Fibroblast of upper back skin (primary cell): ENCODE measurements at regions not wholly inside any gene's neighbourhood (a gene's known extent, or its start where the extent isn't known, plus 50 kb on each side); places are given as distances from the start of the nearest gene placed in this dataset.
"Not testable (repeated sequence)": the region's sequence is repeated elsewhere in the genome, so short reads cannot be mapped to it uniquely, and the experiment has no call there.

Source experiments
- DNase-seq: peaks from one replicate; pipeline ENCODE4 v3.0.0-alpha.2; 2013

GRCh38 chr13:20311596-20311995 is 79.5 kb upstream of the GJB6 start:
- DNase-seq, result no peak

GRCh38 chr13:20311022-20311421 is 78.9 kb upstream of the GJB6 start:
- no peak for DNase-seq

DNA sequence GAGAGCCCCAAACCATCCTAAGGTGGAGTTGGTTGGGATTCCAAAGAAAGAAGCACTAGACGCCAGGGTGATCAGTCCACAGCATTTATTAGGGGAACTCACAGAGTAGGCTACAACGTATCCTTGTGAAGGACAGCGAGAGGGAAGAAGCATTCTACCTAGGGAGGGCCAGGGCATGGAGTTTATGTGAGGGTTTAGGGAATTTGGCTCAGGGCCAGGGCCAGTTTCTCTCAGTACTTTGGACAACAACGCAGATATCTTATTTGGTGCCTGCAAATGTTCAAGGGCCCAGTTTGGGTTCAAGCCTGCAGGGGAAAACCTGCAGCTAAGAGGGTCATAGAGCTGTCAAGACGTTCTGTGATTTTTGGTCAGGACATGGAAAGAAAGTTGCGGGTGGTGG is 73.9 kb upstream of the GJB6 start:
- no peak for DNase-seq

GRCh38 chr13:20305587-20305986 is 73.5 kb upstream of the GJB6 start:
- DNase-seq, result no peak

GRCh38 chr13:20304061-20304460 is 71.9 kb upstream of the GJB6 start:
- not testable (repeated sequence) for DNase-seq

GRCh38 chr13:20303636-20304035 is 71.5 kb upstream of the GJB6 start:
- peak; percentile 56 for DNase-seq

- DNase-seq, result peak; percentile 18
Observed at GRCh38 chr13:20301403-20302071, 69.4 kb upstream of the GJB6 start.

DNA sequence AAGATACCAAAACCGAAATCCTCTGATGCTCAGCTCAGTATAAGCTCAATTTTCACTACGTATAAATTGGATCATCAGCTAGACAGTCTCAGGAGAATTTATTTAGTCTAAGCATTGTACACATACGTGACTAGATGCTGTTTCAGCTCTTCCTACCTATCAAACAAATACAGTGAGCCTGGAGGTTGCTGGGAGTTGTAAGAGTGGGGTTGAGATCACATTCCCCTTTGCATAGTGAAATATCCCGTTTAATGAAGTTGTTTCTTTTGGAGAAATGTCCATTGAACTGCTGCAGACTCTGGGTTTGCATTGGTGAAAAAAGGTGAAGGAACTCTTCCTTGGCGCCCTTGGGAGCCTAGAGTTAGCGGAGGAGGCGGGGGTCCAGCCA is 68.9 kb upstream of the GJB6 start:
- no peak for DNase-seq

GRCh38 chr13:20297181-20297580 is 65.1 kb upstream of the GJB6 start:
- DNase-seq, result peak; percentile 13

- DNase-seq, result no peak
Observed at GRCh38 chr13:20295956-20296355, 63.8 kb upstream of the GJB6 start.

DNA sequence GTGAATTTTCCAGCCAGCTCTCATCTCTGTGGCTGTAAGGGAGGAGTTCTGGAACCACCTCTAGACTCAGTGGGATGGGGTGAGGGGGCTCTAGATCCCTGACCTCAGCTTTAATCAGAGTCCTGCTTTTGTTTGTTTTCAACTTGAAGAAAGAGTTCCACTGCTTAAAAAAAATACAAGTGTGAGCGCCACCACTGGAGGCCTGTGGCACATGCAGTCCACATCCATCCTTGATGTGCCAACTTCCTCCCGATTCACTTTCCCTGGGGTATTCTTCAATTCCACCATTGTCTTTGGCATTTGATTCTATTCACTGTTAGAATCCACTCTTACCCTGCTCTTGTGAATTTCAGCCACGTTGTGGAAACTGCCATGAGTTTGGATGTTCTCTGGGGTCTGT is 62.4 kb upstream of the GJB6 start:
- DNase-seq, result no peak

DNA sequence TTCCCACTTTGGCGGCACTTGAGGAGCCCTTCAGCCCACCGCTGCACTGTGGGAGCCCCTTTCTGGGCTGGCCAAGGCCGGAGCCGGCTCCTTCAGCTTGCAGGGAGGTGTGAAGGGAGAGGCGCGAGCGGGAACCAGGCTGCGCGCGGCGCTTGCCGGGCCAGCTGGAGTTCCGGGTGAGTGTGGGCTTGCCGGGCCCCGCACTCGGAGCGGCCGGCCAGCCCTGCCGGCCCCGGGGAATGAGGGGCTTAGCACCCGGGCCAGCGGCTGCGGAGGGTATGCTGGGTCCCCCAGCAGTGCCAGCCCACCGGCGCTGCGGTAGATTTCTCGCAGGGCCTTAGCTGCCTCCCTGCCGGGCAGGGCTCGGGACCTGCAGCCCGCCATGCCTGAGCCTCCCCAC is 60.2 kb upstream of the GJB6 start:
- not testable (repeated sequence) for DNase-seq

DNA sequence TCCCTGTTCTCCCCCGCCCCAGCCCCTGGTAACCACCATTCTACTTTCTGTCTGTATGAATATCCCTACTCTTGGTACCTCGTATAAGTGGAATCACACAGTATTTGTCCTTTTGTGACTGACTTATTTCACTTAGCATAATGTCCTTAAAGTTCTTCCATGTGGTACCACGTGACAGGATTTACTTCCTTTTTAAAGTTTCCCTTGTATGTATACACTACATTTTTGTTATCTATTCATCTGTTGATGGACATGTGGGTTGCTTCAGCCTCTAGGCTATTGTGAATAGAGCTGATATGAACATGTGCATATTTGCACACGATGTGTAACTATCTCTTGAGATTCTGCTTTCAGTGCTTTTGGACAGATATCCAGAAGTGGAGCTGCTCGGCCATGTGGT is 59.6 kb upstream of the GJB6 start:
- no peak for DNase-seq

GRCh38 chr13:20291037-20291436 is 58.9 kb upstream of the GJB6 start:
- no peak for DNase-seq

GRCh38 chr13:20288561-20288960 is 56.4 kb upstream of the GJB6 start:
- DNase-seq, result no peak

DNA sequence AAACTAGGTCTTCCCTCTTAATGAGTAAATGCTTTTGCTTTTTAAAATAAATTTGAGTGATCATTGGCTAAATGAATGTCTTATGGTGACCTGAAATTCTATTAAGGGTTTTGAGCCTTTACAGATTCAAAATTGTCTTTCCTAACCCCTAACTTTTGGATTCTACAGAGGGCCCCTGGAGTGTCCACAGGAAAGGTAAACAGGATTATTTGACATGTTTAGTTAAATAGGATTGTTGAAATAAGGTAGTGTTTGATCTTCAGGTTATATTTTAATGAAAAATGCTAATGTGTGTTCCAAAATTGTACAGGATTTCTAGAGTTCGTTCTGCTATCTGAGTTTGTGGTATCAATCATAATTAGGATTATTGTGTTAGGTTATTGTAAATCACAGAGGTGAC is 55.9 kb upstream of the GJB6 start:
- no peak for DNase-seq

DNA sequence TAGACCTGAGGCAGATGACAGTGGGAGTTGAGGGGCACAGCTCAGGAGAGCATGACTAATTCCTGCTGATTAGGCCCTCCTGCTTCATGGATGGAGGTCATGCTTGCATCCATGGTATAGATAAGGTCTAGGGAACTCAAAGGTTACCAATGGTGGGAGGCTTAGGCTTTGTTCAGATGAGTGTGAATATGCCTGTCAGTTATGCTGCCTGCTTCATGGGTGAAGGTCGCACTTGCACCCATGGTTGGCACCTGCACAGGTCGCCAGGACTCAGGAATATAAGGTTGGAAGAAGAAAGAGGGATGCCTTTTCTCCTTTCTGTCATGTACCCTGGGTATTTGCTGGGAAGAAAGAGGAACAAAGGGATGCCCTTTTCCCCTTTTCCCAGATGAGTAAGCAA is 53.4 kb upstream of the GJB6 start:
- DNase-seq, result no peak
